Embryonic facial prominence (tissue), 1 donor: ENCODE measurements at regions not wholly inside any gene's neighbourhood (a gene's known extent, or its start where the extent isn't known, plus 50 kb on each side); places are given as distances from the start of the nearest gene placed in this dataset.
A peak's percentile ranks its signal among the peaks of the same experiment; 100 is the strongest.

Source experiments
- DNase-seq: peaks from one replicate; pipeline ENCODE4 v3.0.0-alpha.2; 2016; ENCODE audit errors: extremely low spot score

- DNase-seq = no peak
These were observed 96.3 kb upstream of the PDC start for GRCh38 chr1:186557147-186557777.

DNA sequence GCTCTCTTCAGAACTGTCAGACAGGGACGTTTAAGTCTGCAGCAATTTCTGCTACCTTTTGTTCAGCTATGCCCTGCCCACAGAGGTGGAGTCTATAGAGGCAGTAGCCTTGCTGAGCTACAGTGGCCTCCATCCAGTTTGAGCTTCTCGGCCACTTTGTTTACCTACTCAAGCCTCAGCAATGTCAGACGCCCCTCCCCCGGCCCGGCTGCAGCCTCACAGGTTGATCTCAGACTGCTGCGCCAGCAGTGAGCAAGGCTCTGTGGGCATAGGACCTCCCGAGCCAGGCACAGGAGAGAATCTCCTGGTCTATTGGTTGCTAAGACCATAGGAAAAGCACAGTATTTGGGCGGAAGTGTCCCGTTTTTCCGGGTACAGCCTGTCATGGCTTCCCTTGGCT lies 89.9 kb upstream of the PDC start:
- no peak for DNase-seq

DNA sequence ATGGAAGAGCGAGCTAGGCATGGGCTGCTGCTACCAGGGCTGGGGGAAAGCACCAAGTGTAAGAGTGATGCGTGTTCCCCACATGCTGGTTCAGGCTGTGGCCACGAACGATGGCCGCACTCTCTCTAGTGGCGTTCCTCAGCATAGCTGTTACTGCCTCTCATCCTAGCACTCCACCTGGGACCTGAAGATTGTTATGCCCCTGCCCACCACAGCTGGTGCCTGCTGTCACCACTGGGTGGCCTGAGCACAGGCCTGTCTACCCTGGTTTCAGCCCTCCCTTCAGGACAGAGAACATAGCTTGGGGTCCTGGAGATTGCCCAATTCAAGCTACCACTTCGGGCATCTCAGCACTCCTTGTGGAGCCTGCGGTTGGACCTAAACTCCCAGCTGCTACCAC lies 80.1 kb upstream of the PDC start:
- no peak for DNase-seq

GRCh38 chr1:186540521-186540920 lies 79.6 kb upstream of the PDC start:
- no peak for DNase-seq

- no peak for DNase-seq
These were observed 75.5 kb upstream of the PDC start for GRCh38 chr1:186536273-186536890.

- peak; percentile 59 for DNase-seq
These were observed 74.6 kb upstream of the PDC start for GRCh38 chr1:186535388-186536133.

DNA sequence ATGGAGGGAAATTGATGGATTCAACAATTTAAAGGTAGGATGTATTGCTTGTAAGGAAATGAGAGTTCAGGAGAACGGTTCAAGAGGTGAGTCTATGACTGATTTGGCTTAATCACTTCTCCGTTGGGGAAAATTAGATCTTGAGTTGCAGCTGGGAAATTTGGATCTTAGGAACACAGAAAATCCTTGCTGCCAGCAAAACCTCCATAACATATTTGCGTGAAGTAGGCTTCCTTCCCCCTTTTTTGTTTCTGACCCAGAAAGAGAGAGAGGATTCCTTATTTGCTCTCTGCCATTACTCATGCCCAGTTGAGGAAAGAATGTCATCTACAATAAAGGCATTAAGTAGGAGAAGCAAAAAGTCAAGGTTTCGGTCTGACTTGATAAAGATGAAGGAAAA lies 73.5 kb upstream of the PDC start:
- DNase-seq = no peak

DNA sequence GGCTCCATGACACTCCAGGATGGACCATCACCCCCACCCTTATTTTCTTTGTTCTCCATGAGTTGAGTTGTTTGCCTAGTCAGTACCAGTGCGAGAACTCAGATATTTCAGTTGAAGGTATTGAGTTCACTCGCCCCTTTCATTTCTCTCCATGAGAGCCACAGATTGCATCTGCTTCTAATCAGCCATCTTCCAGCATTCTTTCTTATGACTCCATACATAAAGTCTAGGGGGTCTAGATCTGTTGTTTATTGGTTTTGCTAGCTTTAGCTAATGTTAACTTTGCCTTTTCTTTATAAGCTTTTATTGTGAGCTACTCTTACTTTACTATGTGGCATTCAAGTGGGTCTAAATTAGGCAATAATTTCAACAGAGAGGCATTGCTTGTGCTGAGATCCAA lies 71.6 kb upstream of the PDC start:
- no peak for DNase-seq

DNA sequence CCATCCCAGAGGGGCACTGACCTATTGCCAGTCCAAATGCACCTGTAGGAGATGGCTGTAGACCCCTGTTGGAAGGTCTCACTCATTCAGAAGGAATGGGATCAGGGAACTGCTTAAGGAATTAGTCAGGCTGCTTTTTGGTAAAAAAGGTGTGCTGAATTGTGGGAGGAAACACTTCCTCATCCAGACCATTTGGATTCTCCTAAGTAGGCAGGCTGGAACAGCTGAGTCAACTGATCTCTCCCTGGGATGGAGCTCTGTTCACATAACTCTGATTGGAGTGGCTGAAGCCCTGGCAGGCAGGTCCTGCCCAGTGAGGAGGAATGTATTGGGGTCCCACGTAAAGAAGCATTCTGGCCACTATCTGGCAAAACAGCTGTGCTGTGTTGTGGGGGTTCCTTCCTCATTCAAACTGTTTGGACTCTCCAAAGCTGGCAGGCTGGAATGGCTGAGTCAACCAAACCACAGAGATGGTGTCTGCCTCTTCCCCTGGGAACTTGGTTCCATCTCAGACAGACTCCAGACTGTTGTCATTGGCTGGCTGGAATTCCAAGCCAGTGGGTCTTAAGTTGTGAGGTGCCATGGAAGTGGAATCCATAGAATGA lies 70.7 kb upstream of the PDC start:
- DNase-seq = no peak

- no peak for DNase-seq
These were observed 69.2 kb upstream of the PDC start for GRCh38 chr1:186530109-186530508.

DNA sequence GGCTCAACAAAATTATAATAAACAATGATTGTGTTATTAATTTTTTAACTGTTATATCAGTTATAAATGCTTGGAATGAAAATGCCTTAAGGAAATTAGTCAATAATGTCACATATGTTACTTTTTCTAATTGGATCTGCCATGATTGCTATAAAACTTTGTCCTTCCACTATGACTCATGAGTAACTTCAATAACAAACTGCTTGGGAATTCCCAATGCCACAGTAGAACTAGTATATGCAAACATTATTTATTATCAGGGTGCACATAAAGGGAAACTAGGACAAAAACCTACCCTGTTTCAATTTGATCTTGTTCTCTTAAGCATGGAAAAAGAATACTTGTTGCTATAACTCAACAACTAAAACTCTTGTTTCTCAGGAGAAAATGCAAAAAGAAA lies 59.1 kb upstream of the PDC start:
- DNase-seq = no peak

- DNase-seq = no peak
These were observed 58.0 kb upstream of the PDC start for GRCh38 chr1:186518822-186519381.

DNA sequence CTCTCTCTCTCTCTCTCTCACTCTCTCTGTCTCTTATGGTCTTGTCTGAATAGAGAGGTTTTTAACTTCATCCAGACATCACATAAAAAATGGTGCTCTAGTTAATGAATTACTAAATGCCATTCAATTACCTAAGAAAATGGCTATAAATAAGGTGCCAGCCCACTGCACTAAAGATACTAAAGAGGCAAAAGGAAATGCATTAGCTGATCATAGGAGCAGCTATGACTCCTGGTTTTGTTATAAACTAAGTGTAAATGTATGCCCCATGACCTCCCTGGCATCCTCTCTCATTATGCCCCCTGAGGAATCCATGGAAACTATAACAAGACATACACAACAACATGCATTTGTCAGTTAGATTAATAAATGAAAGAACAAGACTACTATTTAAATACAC lies 57.5 kb upstream of the PDC start:
- no peak for DNase-seq

DNA sequence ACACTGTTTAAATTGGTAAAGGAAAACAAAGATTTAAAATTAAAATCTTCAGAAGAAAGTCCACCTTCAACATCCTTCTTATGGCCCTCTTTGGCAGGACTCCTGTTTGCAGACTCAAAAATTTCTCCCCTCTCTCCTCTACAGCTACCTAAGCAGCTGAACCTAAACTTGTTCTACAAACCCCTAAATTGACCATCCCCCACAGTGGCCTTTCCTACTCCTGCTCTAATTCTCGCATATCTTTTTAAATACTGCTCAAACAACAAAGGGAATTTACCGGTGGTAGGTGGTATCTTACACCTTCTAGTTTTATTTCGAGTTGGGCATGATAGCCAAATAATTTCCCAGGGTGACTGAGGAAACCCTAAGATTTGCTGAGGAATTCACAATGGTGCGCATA lies 53.5 kb upstream of the PDC start:
- no peak for DNase-seq

DNA sequence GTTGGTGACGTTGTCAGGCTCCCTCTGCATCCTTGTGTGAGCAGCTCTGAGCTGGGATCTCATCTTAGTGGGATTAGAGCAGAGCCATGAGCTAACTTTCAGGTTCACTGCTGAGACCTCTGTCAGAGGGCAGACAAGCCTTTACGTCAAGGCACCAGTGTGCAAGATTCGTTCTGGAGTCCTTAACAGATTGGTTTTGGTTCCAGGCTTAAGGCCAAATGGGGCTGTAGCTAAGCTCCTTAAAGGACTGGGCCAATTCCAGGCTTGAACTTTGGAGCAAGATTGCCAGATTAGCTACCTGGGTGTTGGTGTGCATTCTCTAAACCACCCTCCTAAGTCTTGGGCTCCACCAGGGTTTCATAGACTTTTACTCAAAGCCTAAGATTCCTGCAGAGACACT lies 52.6 kb upstream of the PDC start:
- no peak for DNase-seq

DNA sequence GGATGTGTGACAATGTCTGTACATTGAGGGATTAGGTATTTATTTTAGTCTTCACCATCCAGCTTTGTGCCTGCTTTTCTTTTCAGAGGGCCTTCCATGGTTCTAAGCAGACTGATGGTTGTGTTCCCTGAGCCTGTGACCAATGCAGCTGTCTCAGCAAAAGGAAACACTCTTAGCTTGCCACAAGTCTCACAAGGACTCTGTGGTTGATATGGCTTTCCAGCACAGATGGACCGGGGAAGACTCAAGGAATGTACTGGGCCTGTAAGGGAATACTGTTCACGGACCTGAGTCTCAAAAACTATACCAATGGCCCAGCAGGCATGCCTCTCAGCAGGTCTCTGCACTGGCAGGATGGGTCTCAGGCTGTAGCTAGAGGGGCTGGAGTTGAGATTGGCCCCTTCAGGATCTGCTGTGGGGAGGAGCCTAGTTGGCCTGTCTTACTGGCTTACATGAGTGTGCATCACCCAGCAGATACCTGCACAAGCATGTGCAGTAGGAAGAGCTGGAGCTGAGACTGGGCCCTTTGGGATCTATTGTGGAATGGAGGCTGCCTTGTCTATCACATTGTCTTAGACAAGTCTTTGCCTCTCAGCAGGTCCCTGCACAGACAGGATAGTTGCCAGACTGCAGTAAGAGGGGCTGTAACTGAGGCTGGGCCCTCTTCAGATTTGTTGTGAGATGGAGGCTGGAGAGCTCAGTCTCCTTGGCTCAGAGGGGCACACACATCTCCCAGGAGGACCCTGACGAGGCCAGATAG lies 52.0 kb upstream of the PDC start:
- no peak for DNase-seq

DNA sequence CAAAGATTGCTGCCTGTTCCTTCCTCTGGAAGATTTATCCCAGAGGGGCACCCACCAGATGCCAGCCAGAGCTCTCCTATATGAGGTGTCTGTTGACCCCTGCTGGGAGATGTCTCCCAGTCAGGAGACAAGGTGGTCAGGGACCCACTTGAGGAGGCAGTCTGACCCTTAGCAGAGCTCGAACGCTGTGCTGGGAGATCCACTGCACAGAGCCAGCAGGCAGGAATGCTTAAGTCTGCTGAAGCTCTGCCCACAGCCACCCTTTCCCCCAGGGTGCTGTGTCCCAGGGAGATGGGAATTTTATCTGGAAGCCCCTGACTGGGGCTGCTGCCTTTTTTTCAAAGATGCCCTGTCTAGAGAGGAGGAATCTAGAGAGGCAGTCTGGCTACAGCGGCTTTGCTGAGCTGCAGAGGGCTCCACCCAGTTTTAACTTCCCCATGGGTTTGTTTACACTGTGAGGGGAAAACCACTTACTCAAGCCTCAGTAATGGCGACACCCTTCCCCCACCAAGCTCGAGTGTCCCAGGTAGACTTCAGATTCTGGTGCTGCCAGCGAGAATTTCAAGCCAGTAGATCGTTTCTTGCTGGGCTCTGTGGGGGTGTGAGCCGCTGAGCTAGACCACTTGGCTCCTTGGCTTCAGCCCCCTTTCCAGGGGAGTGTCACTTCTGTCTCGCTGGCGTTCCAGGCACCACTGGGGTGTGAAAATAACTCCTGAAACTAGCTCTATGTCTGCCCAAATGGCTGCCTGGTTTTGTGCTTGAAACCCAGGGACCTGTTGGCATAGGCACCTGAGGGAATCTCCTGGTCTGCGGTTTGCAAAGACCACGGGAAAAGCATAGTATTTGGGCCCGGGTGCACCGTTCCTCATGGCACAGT lies 51.1 kb upstream of the PDC start:
- DNase-seq = no peak
